Karpas-422 (cell line): ENCODE measurements at regions not wholly inside any gene's neighbourhood (a gene's known extent, or its start where the extent isn't known, plus 50 kb on each side); places are given as distances from the start of the nearest gene placed in this dataset.

ENCODE experiments used
- DNase-seq: peaks from one replicate; pipeline ENCODE4 v3.0.0-alpha.2; 2015
- H2AFZ ChIP-seq: fragments of 200-600 bp; sonication (generic); 2 replicates; pipeline ENCODE4 v1.6.1; 2014; ENCODE audit warnings: antibody characterized with exemption, low read length, mixed read lengths
- H3K27ac ChIP-seq: fragments of 200-600 bp; sonication (generic); 2 replicates; pipeline ENCODE4 v1.5.1; 2014; ENCODE audit warnings: mild to moderate bottlenecking, low read length, moderate library complexity
- H3K27me3 ChIP-seq: fragments of 200-600 bp; sonication (generic); 2 replicates; pipeline ENCODE4 v1.6.1; 2014; ENCODE audit warnings: low read length, mixed read lengths
- H3K36me3 ChIP-seq: fragments of 200-600 bp; sonication (generic); 2 replicates; pipeline ENCODE4 v1.6.1; 2014; ENCODE audit warnings: low read length, mixed read lengths; ENCODE audit not compliant: insufficient read depth
- H3K4me1 ChIP-seq: fragments of 200-600 bp; sonication (generic); 2 replicates; pipeline ENCODE4 v1.6.1; 2014; ENCODE audit warnings: mild to moderate bottlenecking, low read length, mixed read lengths
- H3K4me2 ChIP-seq: fragments of 200-600 bp; sonication (generic); 2 replicates; pipeline ENCODE4 v1.6.1; 2014; ENCODE audit warnings: low read length, low read depth, mild to moderate bottlenecking; ENCODE audit not compliant: poor library complexity, severe bottlenecking
- H3K4me3 ChIP-seq: fragments of 200-600 bp; sonication (generic); 2 replicates; pipeline ENCODE4 v1.5.1; 2014; ENCODE audit warnings: mild to moderate bottlenecking, antibody characterized with exemption, low read length, mixed read lengths
- H3K79me2 ChIP-seq: fragments of 200-600 bp; sonication (generic); 2 replicates; pipeline ENCODE4 v1.6.1; 2014; ENCODE audit warnings: mild to moderate bottlenecking, low read length, mixed read lengths
- H3K9ac ChIP-seq: fragments of 200-600 bp; sonication (generic); 2 replicates; pipeline ENCODE4 v1.6.0; 2014; ENCODE audit warnings: low read length
- H3K9me2 ChIP-seq: fragments of 200-600 bp; sonication (generic), shearing (Covaris generic); replicated peaks from 2 replicates; pipeline ENCODE4 v1.6.0; 2014; ENCODE audit warnings: mild to moderate bottlenecking, low read length, moderate library complexity; ENCODE audit not compliant: insufficient read depth
- H3K9me3 ChIP-seq: fragments of 300-700, 200-600 bp; sonication (generic); 2 replicates; pipeline ENCODE4 v1.6.1; 2014; ENCODE audit warnings: low read length, mixed read lengths
- H4K20me1 ChIP-seq: fragments of 200-600 bp; sonication (generic); 2 replicates; pipeline ENCODE4 v1.6.1; 2014; ENCODE audit warnings: mild to moderate bottlenecking, antibody characterized with exemption, low read length, low read depth; ENCODE audit not compliant: insufficient read depth

- Histone ChIP-seq H3K79me2 (no peaks in the 10 kb centered on the region), H3K4me3 (no peak overlapping the region), H3K4me2 (no peak overlapping the region), H3K27me3 (no peaks in the 10 kb centered on the region; the same call in 1 of the 2 replicates), H3K9me3 (no peaks in the 10 kb centered on the region), H2AFZ (no peak overlapping the region), H3K27ac (no peak overlapping the region), H4K20me1 (no peaks in the 10 kb centered on the region), H3K36me3 (no peaks in the 10 kb centered on the region), H3K9ac (no peak overlapping the region), H3K4me1 (no peaks in the 10 kb centered on the region), H3K9me2 (no peaks in the 10 kb centered on the region)
- DNase-seq, result no peak
Observed at GRCh38 chr20:40181676-40182075, 507.4 kb downstream of the MAFB start.

GRCh38 chr20:40176098-40176841 lies 512.8 kb downstream of the MAFB start:
- Histone ChIP-seq H3K36me3 (no peaks in the 10 kb centered on the region), H3K9me3 (no peaks in the 10 kb centered on the region), H3K79me2 (no peaks in the 10 kb centered on the region), H3K27me3 (no peaks in the 10 kb centered on the region), H2AFZ (no peak overlapping the region), H4K20me1 (no peaks in the 10 kb centered on the region), H3K4me1 (no peaks in the 10 kb centered on the region), H3K9ac (no peak overlapping the region), H3K4me3 (no peak overlapping the region), H3K9me2 (no peaks in the 10 kb centered on the region), H3K4me2 (no peak overlapping the region), H3K27ac (no peak overlapping the region)
- DNase-seq, result no peak

- H4K20me1 ChIP-seq, result no peaks in the 10 kb centered on the region
- H3K9me3 ChIP-seq, result no peaks in the 10 kb centered on the region
- H3K27me3 ChIP-seq, result no peaks in the 10 kb centered on the region
- H2AFZ ChIP-seq, result no peak overlapping the region
- DNase-seq, result no peak
- H3K36me3 ChIP-seq, result no peaks in the 10 kb centered on the region
- no peaks in the 10 kb centered on the region for H3K9me2 ChIP-seq
- no peak overlapping the region for H3K9ac ChIP-seq
- H3K4me2 ChIP-seq, result no peak overlapping the region
- no peak overlapping the region for H3K27ac ChIP-seq
- H3K4me1 ChIP-seq, result no peaks in the 10 kb centered on the region
- H3K4me3 ChIP-seq, result no peak overlapping the region
- H3K79me2 ChIP-seq, result no peaks in the 10 kb centered on the region
Observed at GRCh38 chr20:40175296-40175695, 513.7 kb downstream of the MAFB start.

GRCh38 chr20:40173872-40174271 lies 515.2 kb downstream of the MAFB start:
- Histone ChIP-seq H2AFZ (no peak overlapping the region), H3K79me2 (no peaks in the 10 kb centered on the region)

GRCh38 chr20:40168981-40169620 lies 519.9 kb downstream of the MAFB start:
- H3K4me1 ChIP-seq, result no peaks in the 10 kb centered on the region
- DNase-seq, result no peak
- H3K36me3 ChIP-seq, result no peaks in the 10 kb centered on the region
- H3K9me2 ChIP-seq, result no peaks in the 10 kb centered on the region
- H2AFZ ChIP-seq, result no peak overlapping the region
- no peak overlapping the region for H3K4me3 ChIP-seq
- no peaks in the 10 kb centered on the region for H3K9me3 ChIP-seq
- no peak overlapping the region for H3K9ac ChIP-seq
- H4K20me1 ChIP-seq, result no peaks in the 10 kb centered on the region
- H3K27ac ChIP-seq, result no peak overlapping the region
- H3K4me2 ChIP-seq, result no peak overlapping the region
- H3K79me2 ChIP-seq, result no peaks in the 10 kb centered on the region
- H3K27me3 ChIP-seq, result no peaks in the 10 kb centered on the region

More at GRCh38 chr20:40173872-40174271, 515.2 kb downstream of the MAFB start:
- Histone ChIP-seq H3K9me2 (no peaks in the 10 kb centered on the region), H3K27me3 (no peaks in the 10 kb centered on the region), H3K27ac (no peak overlapping the region), H4K20me1 (no peaks in the 10 kb centered on the region), H3K9me3 (no peaks in the 10 kb centered on the region), H3K4me1 (no peaks in the 10 kb centered on the region), H3K4me2 (no peak overlapping the region), H3K36me3 (no peaks in the 10 kb centered on the region), H3K4me3 (no peak overlapping the region), H3K9ac (no peak overlapping the region)
- no peak for DNase-seq

- Histone ChIP-seq H3K27me3 (no peaks in the 10 kb centered on the region), H3K36me3 (no peaks in the 10 kb centered on the region), H3K9me2 (no peaks in the 10 kb centered on the region), H4K20me1 (no peaks in the 10 kb centered on the region), H3K4me3 (no peak overlapping the region), H3K4me2 (no peak overlapping the region), H3K27ac (no peak overlapping the region), H3K9me3 (no peaks in the 10 kb centered on the region), H3K79me2 (no peaks in the 10 kb centered on the region), H2AFZ (no peak overlapping the region), H3K4me1 (no peaks in the 10 kb centered on the region), H3K9ac (no peak overlapping the region)
- no peak for DNase-seq
Observed at GRCh38 chr20:40161391-40161790, 527.6 kb downstream of the MAFB start.

GRCh38 chr20:40160097-40160550 lies 528.9 kb downstream of the MAFB start:
- no peaks in the 10 kb centered on the region for H3K27me3 ChIP-seq
- no peaks in the 10 kb centered on the region for H3K36me3 ChIP-seq
- H2AFZ ChIP-seq, result peak overlapping the region; percentile 86
- H3K9ac ChIP-seq, result no peak overlapping the region
- H3K4me3 ChIP-seq, result no peak overlapping the region
- H3K79me2 ChIP-seq, result no peaks in the 10 kb centered on the region
- DNase-seq, result peak; percentile 87
- no peaks in the 10 kb centered on the region for H4K20me1 ChIP-seq
- no peak overlapping the region for H3K4me2 ChIP-seq
- H3K9me2 ChIP-seq, result no peaks in the 10 kb centered on the region
- H3K9me3 ChIP-seq, result no peaks in the 10 kb centered on the region
- H3K4me1 ChIP-seq, result no peaks in the 10 kb centered on the region
- H3K27ac ChIP-seq, result no peak overlapping the region

- no peaks in the 10 kb centered on the region for H3K9me3 ChIP-seq
Observed at GRCh38 chr20:40159276-40159675, 529.8 kb downstream of the MAFB start.

More at GRCh38 chr20:40159276-40159675, 529.8 kb downstream of the MAFB start:
- no peak overlapping the region for H3K27ac ChIP-seq
- no peak for DNase-seq
- no peaks in the 10 kb centered on the region for H3K9me2 ChIP-seq
- no peak overlapping the region for H3K4me3 ChIP-seq
- H4K20me1 ChIP-seq, result no peaks in the 10 kb centered on the region
- no peaks in the 10 kb centered on the region for H3K79me2 ChIP-seq
- H3K9ac ChIP-seq, result no peak overlapping the region
- no peaks in the 10 kb centered on the region for H3K27me3 ChIP-seq
- no peaks in the 10 kb centered on the region for H3K36me3 ChIP-seq
- no peak overlapping the region for H2AFZ ChIP-seq
- H3K4me2 ChIP-seq, result no peak overlapping the region
- H3K4me1 ChIP-seq, result no peaks in the 10 kb centered on the region
